Progenitor cell of endocrine pancreas (in vitro differentiated cells): ENCODE measurements at regions not wholly inside any gene's neighbourhood (a gene's known extent, or its start where the extent isn't known, plus 50 kb on each side); places are given as distances from the start of the nearest gene placed in this dataset.

Experiments
- DNase-seq: peaks from one replicate; pipeline ENCODE4 v3.0.0; 2021; ENCODE audit warnings: low spot score; ENCODE audit not compliant: unreplicated experiment
- H3K27ac Mint-ChIP-seq: 2 replicates; pipeline ENCODE4 v1.8.0; 2021; ENCODE audit warnings: mild to moderate bottlenecking, moderate library complexity, mixed read lengths
- H3K27me3 Mint-ChIP-seq: 2 replicates; pipeline ENCODE4 v1.8.0; 2021; ENCODE audit warnings: mixed read lengths
- H3K36me3 Mint-ChIP-seq: 2 replicates; pipeline ENCODE4 v1.8.0; 2022; ENCODE audit warnings: mixed read lengths; ENCODE audit not compliant: insufficient read depth
- H3K4me1 Mint-ChIP-seq: 2 replicates; pipeline ENCODE4 v1.8.0; 2021; ENCODE audit warnings: low read depth, mixed read lengths
- H3K4me3 Mint-ChIP-seq: 2 replicates; pipeline ENCODE4 v1.8.0; 2021; ENCODE audit warnings: low read depth, mild to moderate bottlenecking, moderate library complexity, mixed read lengths
- H3K9me3 Mint-ChIP-seq: 2 replicates; pipeline ENCODE4 v1.8.0; 2021; ENCODE audit warnings: low read depth, mixed read lengths
- TF ChIP-seq, protein P1 (sequence below): fragments of 200-600 bp; sonication (generic); IDR thresholded peaks from one replicate; pipeline ENCODE4 v1.5.0; 2021; ENCODE audit warnings: antibody characterized with exemption, mild to moderate bottlenecking; ENCODE audit not compliant: unreplicated experiment

GRCh38 chr12:91810531-91811451 lies 334.9 kb downstream of the BTG1 start:
- Mint-ChIP-seq H3K36me3 (peaks cover 11% of the 10 kb centered on the region), H3K27ac (no peak overlapping the region), H3K27me3 (no peaks in the 10 kb centered on the region), H3K9me3 (peaks cover 42% of the 10 kb centered on the region), H3K4me3 (no peak overlapping the region), H3K4me1 (peaks cover 2% of the 10 kb centered on the region)
- no peak for DNase-seq
- TF ChIP-seq, protein P1, sequence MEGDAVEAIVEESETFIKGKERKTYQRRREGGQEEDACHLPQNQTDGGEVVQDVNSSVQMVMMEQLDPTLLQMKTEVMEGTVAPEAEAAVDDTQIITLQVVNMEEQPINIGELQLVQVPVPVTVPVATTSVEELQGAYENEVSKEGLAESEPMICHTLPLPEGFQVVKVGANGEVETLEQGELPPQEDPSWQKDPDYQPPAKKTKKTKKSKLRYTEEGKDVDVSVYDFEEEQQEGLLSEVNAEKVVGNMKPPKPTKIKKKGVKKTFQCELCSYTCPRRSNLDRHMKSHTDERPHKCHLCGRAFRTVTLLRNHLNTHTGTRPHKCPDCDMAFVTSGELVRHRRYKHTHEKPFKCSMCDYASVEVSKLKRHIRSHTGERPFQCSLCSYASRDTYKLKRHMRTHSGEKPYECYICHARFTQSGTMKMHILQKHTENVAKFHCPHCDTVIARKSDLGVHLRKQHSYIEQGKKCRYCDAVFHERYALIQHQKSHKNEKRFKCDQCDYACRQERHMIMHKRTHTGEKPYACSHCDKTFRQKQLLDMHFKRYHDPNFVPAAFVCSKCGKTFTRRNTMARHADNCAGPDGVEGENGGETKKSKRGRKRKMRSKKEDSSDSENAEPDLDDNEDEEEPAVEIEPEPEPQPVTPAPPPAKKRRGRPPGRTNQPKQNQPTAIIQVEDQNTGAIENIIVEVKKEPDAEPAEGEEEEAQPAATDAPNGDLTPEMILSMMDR = no peak

DNA sequence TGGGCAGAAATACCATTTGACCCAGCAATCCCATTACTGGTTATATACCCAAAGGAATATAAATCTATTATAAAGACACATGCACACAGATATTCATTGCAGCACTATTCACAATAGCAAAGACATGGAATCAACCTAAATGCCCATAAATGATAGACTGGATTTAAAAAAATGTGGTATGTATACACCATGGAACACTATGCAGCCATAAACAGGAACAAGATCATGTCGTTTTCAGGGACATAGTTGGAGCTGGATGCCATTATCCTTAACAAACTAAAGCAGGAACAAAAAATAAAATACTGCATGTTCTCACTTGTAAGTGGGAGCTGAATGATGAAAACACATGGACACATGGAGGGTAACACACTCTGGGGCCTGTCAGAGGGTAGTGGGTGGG lies 335.6 kb downstream of the BTG1 start:
- H3K27ac Mint-ChIP-seq = no peak overlapping the region
- peaks cover 49% of the 10 kb centered on the region for H3K9me3 Mint-ChIP-seq
- TF ChIP-seq, protein P1 = no peak

GRCh38 chr12:91805031-91805430 lies 340.6 kb downstream of the BTG1 start:
- TF ChIP-seq, protein P1 = no peak
- Mint-ChIP-seq H3K4me1 (peaks cover 14% of the 10 kb centered on the region), H3K9me3 (peaks cover 45% of the 10 kb centered on the region), H3K4me3 (no peak overlapping the region), H3K27ac (no peak overlapping the region), H3K36me3 (peaks cover 11% of the 10 kb centered on the region), H3K27me3 (no peaks in the 10 kb centered on the region)
- no peak for DNase-seq

More for the DNA sequence above, 335.6 kb downstream of the BTG1 start:
- no peaks in the 10 kb centered on the region for H3K27me3 Mint-ChIP-seq
- H3K36me3 Mint-ChIP-seq = peaks cover 13% of the 10 kb centered on the region
- no peak overlapping the region for H3K4me3 Mint-ChIP-seq
- no peak for DNase-seq
- H3K4me1 Mint-ChIP-seq = peaks cover 2% of the 10 kb centered on the region

- H3K36me3 Mint-ChIP-seq = peaks cover 11% of the 10 kb centered on the region
- no peaks in the 10 kb centered on the region for H3K27me3 Mint-ChIP-seq
- H3K9me3 Mint-ChIP-seq = peaks cover 43% of the 10 kb centered on the region
- DNase-seq = no peak
- peaks cover 14% of the 10 kb centered on the region for H3K4me1 Mint-ChIP-seq
- no peak overlapping the region for H3K27ac Mint-ChIP-seq
- H3K4me3 Mint-ChIP-seq = no peak overlapping the region
- TF ChIP-seq, protein P1 = no peak
Measured at GRCh38 chr12:91804533-91804932, 341.1 kb downstream of the BTG1 start.

DNA sequence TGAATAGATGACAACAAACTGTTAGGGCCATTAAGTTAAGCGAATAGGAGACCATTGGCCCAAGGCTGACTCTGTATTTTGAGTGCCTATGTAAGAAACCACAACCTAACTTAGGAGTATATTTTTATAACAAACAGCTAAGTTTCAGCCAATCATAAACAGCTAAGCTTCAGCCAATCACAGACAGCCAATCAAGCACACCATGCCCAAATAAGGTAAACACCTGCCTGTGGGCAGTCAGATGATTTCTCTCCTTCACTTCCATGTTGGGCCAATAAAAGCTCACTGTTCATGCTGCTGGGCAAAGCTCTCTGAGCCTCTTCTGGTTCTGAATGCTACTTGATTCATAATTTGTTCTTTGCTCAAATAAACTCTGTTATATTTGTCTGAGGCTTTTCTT lies 344.6 kb downstream of the BTG1 start:
- H3K4me3 Mint-ChIP-seq = no peak overlapping the region
- peak overlapping the region; percentile 34 for H3K27ac Mint-ChIP-seq
- TF ChIP-seq, protein P1 = no peak
- H3K36me3 Mint-ChIP-seq = peaks cover 3% of the 10 kb centered on the region
- H3K27me3 Mint-ChIP-seq = no peaks in the 10 kb centered on the region
- DNase-seq = no peak
- H3K4me1 Mint-ChIP-seq = peaks cover 18% of the 10 kb centered on the region
- H3K9me3 Mint-ChIP-seq = peaks cover 18% of the 10 kb centered on the region
